Left ventricle myocardium inferior (tissue), 1 donor: ENCODE measurements at regions not wholly inside any gene's neighbourhood (a gene's known extent, or its start where the extent isn't known, plus 50 kb on each side); places are given as distances from the start of the nearest gene placed in this dataset.
"Not testable (repeated sequence)": the region's sequence is repeated elsewhere in the genome, so short reads cannot be mapped to it uniquely, and the experiment has no call there.

ENCODE experiments used
- DNase-seq: peaks from one replicate; pipeline ENCODE4 v3.0.0-alpha.2; 2020
- H3K27ac ChIP-seq: fragments of 200-600 bp; replicated peaks from 2 replicates; pipeline ENCODE4 v1.8.0; 2021
- H3K27me3 ChIP-seq: fragments of 200-600 bp; 2 replicates; pipeline ENCODE4 v1.8.0; 2021; ENCODE audit warnings: low read depth
- H3K36me3 ChIP-seq: fragments of 200-600 bp; 2 replicates; pipeline ENCODE4 v1.8.0; 2021
- H3K4me1 ChIP-seq: fragments of 200-600 bp; 2 replicates; pipeline ENCODE4 v1.8.0; 2021
- H3K4me3 ChIP-seq: fragments of 200-600 bp; 2 replicates; pipeline ENCODE4 v1.8.0; 2021; ENCODE audit warnings: mild to moderate bottlenecking, moderate library complexity
- H3K9me3 ChIP-seq: fragments of 200-600 bp; replicated peaks from 2 replicates; pipeline ENCODE4 v1.8.0; 2021
- CTCF ChIP-seq: fragments of 200-600 bp; IDR thresholded peaks from 2 replicates; pipeline ENCODE4 v1.8.0; 2021; ENCODE audit warnings: antibody characterized with exemption, mild to moderate bottlenecking, borderline replicate concordance
- intact Hi-C: fragments of 100-400 bp; cut with micrococcal nuclease; formaldehyde crosslinking; loops from one replicate; pipeline ENCODE4 v1.11.0; 2022
- donor health status: DM: no; HTN: yes; CAD: no; lungs with severe emphysema.

- Histone ChIP-seq H3K36me3 (no peaks in the 10 kb centered on the region), H3K27me3 (no peaks in the 10 kb centered on the region), H3K4me1 (no peaks in the 10 kb centered on the region), H3K27ac (no peak overlapping the region), H3K4me3 (no peak overlapping the region), H3K9me3 (no peaks in the 10 kb centered on the region)
- no peak for TF ChIP-seq CTCF
- no peak for DNase-seq
- intact Hi-C loops = no loop called here
Observed at GRCh38 chr2:194661431-194661830, 995.6 kb upstream of the SLC39A10 start.

GRCh38 chr2:194639057-194639456 is 1018.0 kb upstream of the SLC39A10 start:
- DNase-seq, H3K36me3 ChIP-seq, H3K4me3 ChIP-seq, H3K27me3 ChIP-seq, H3K4me1 ChIP-seq, intact Hi-C loops, H3K27ac ChIP-seq: not testable (repeated sequence)
- H3K9me3 ChIP-seq = peaks cover 15% of the 10 kb centered on the region

GRCh38 chr2:194621945-194622344 is 1035.1 kb upstream of the SLC39A10 start:
- DNase-seq = no peak
- H3K27ac ChIP-seq = no peak overlapping the region
- no peaks in the 10 kb centered on the region for H3K36me3 ChIP-seq
- no peak overlapping the region for H3K4me3 ChIP-seq
- TF ChIP-seq CTCF = no peak
- intact Hi-C loops = no loop called here
- H3K9me3 ChIP-seq = no peaks in the 10 kb centered on the region
- H3K27me3 ChIP-seq = no peaks in the 10 kb centered on the region
- H3K4me1 ChIP-seq = no peaks in the 10 kb centered on the region

- no peaks in the 10 kb centered on the region for H3K9me3 ChIP-seq
- H3K36me3 ChIP-seq = no peaks in the 10 kb centered on the region
- intact Hi-C loops = no loop called here
- TF ChIP-seq CTCF = no peak
- no peaks in the 10 kb centered on the region for H3K4me1 ChIP-seq
- no peak overlapping the region for H3K27ac ChIP-seq
- H3K4me3 ChIP-seq = no peak overlapping the region
- DNase-seq = no peak
- H3K27me3 ChIP-seq = no peaks in the 10 kb centered on the region
Observed at GRCh38 chr2:194619366-194619765, 1037.7 kb upstream of the SLC39A10 start.

- no peak for DNase-seq
- H3K27me3 ChIP-seq = no peaks in the 10 kb centered on the region
- H3K27ac ChIP-seq = no peak overlapping the region
- H3K4me3 ChIP-seq = no peak overlapping the region
- no peaks in the 10 kb centered on the region for H3K9me3 ChIP-seq
- TF ChIP-seq CTCF = no peak
- H3K36me3 ChIP-seq = no peaks in the 10 kb centered on the region
- intact Hi-C loops = no loop called here
- H3K4me1 ChIP-seq = no peaks in the 10 kb centered on the region
Observed at GRCh38 chr2:194618432-194618831, 1038.6 kb upstream of the SLC39A10 start.

- no peaks in the 10 kb centered on the region for H3K36me3 ChIP-seq
- H3K4me3 ChIP-seq = no peak overlapping the region
- no peak overlapping the region for H3K27ac ChIP-seq
- H3K9me3 ChIP-seq = peaks cover 10% of the 10 kb centered on the region
- no peak for DNase-seq
- intact Hi-C loops = no loop called here
- TF ChIP-seq CTCF = no peak
- no peaks in the 10 kb centered on the region for H3K27me3 ChIP-seq
- H3K4me1 ChIP-seq = no peaks in the 10 kb centered on the region
Observed at GRCh38 chr2:194616334-194616733, 1040.7 kb upstream of the SLC39A10 start.
